ENCODE measurements at regions not wholly inside any gene's neighbourhood (a gene's known extent, or its start where the extent isn't known, plus 50 kb on each side); places are given as distances from the start of the nearest gene placed in this dataset.
"Not testable (repeated sequence)": the region's sequence is repeated elsewhere in the genome, so short reads cannot be mapped to it uniquely, and the experiment has no call there.

- DNase-seq: no peak
Measured at GRCh38 chr14:96688629-96689028, 108.6 kb upstream of the VRK1 start.

- no peak for DNase-seq
Measured at GRCh38 chr14:96690713-96691383, 106.3 kb upstream of the VRK1 start.

GRCh38 chr14:96693252-96693820, 103.8 kb upstream of the VRK1 start:
- no peak for DNase-seq

- DNase-seq: no peak
Measured at GRCh38 chr14:96693987-96694386, 103.2 kb upstream of the VRK1 start.

- DNase-seq: peak; percentile 8
Measured at GRCh38 chr14:96698960-96699539, 98.1 kb upstream of the VRK1 start.

- no peak for DNase-seq
Measured at GRCh38 chr14:96699666-96700065, 97.5 kb upstream of the VRK1 start.

GRCh38 chr14:96702831-96703230, 94.4 kb upstream of the VRK1 start:
- no peak for DNase-seq

GRCh38 chr14:96705422-96706092, 91.6 kb upstream of the VRK1 start:
- DNase-seq: no peak

GRCh38 chr14:96706893-96707292, 90.3 kb upstream of the VRK1 start:
- no peak for DNase-seq

- peak; percentile 4 for DNase-seq
Measured at GRCh38 chr14:96710060-96710666, 87.0 kb upstream of the VRK1 start.

- DNase-seq: no peak
Measured at GRCh38 chr14:96711559-96712267, 85.5 kb upstream of the VRK1 start.

GRCh38 chr14:96713426-96713825, 83.8 kb upstream of the VRK1 start:
- DNase-seq: no peak

- not testable (repeated sequence) for DNase-seq
Measured at GRCh38 chr14:96714537-96714936, 82.6 kb upstream of the VRK1 start.

- DNase-seq: no peak
Measured at GRCh38 chr14:96717116-96717515, 80.1 kb upstream of the VRK1 start.

- DNase-seq: no peak
Measured at GRCh38 chr14:96718407-96718806, 78.8 kb upstream of the VRK1 start.

- DNase-seq: not testable (repeated sequence)
Measured at GRCh38 chr14:96720702-96721101, 76.5 kb upstream of the VRK1 start.

GRCh38 chr14:96722736-96723135, 74.4 kb upstream of the VRK1 start:
- no peak for DNase-seq

- DNase-seq: no peak
Measured at GRCh38 chr14:96723946-96724345, 73.2 kb upstream of the VRK1 start.

GRCh38 chr14:96725232-96725631, 72.0 kb upstream of the VRK1 start:
- no peak for DNase-seq

GRCh38 chr14:96727073-96727472, 70.1 kb upstream of the VRK1 start:
- DNase-seq: no peak

- no peak for DNase-seq
Measured at GRCh38 chr14:96727491-96727890, 69.7 kb upstream of the VRK1 start.

- DNase-seq: no peak
Measured at GRCh38 chr14:96727980-96728717, 69.0 kb upstream of the VRK1 start.
